H1 (cell line): ENCODE measurements at regions not wholly inside any gene's neighbourhood (a gene's known extent, or its start where the extent isn't known, plus 50 kb on each side); places are given as distances from the start of the nearest gene placed in this dataset.
A peak's percentile ranks its signal among the peaks of the same experiment; 100 is the strongest.

ENCODE experiments used
- CTCF ChIA-PET: fragments of 300-600 bp; sonication (Branson Sonifier 250); formaldehyde crosslinking; loops from one replicate; lab custom pipeline; 2021; ENCODE audit not compliant: partially characterized antibody; lab: Charles Lee
- POLR2A ChIA-PET: fragments of 300-600 bp; sonication (Branson Sonifier 250); formaldehyde crosslinking; loops from one replicate; lab custom pipeline; 2021; ENCODE audit warnings: inconsistent platforms; ENCODE audit not compliant: partially characterized antibody; lab: Charles Lee
- DNase-seq, 2 experiments: peaks; one replicate each; pipeline versions ENCODE4 v3.0.0 to v3.0.0-alpha.2; 2010 to 2022; ENCODE audit warnings: low spot score in 2 of 2, low read depth in 1 of 2, mixed read lengths in 1 of 2
- FAIRE-seq: peaks from 2 replicates; lab custom pipeline; 2011; peaks lifted over from hg19 to GRCh38; lab: Jason Lieb, UNC
- H2AFZ ChIP-seq: 2 replicates; pipeline ENCODE4 v1.8.1; 2012; ENCODE audit warnings: low read length, inconsistent platforms
- H2AK5ac ChIP-seq: 2 replicates; pipeline ENCODE4 v1.6.1; 2013; ENCODE audit warnings: low read depth, low read length
- H2BK120ac ChIP-seq: replicated peaks from 2 replicates; pipeline ENCODE3; 2013; ENCODE audit warnings: low read depth, low read length, inconsistent platforms
- H2BK12ac ChIP-seq: 2 replicates; pipeline ENCODE4 v1.6.1; 2013; ENCODE audit warnings: low read depth, low read length
- H2BK15ac ChIP-seq: 2 replicates; pipeline ENCODE4 v1.6.1; 2013; ENCODE audit warnings: low read length
- H2BK20ac ChIP-seq: 2 replicates; pipeline ENCODE4 v1.6.1; 2013; ENCODE audit warnings: low read length
- H2BK5ac ChIP-seq: 2 replicates; pipeline ENCODE4 v1.6.1; 2013; ENCODE audit warnings: low read depth, low read length
- H3K14ac ChIP-seq: 2 replicates; pipeline ENCODE4 v1.6.1; 2013; ENCODE audit warnings: inconsistent platforms; ENCODE audit not compliant: insufficient read length
- H3K18ac ChIP-seq: 2 replicates; pipeline ENCODE4 v1.6.1; 2013; ENCODE audit warnings: low read length; ENCODE audit errors: extremely low read depth
- H3K23ac ChIP-seq: 2 replicates; pipeline ENCODE4 v1.6.1; 2013; ENCODE audit warnings: inconsistent platforms; ENCODE audit not compliant: insufficient read length
- H3K23me2 ChIP-seq: 2 replicates; pipeline ENCODE4 v1.6.1; 2013; ENCODE audit warnings: low read depth, low read length
- H3K27ac ChIP-seq: 2 replicates; pipeline ENCODE4 v1.6.1; 2011; ENCODE audit warnings: low read depth, low read length, inconsistent platforms
- H3K27me3 ChIP-seq, 4 experiments: replicated peaks in 1 of 4; 1 replicate in 1 of 4; 2 replicates in 3 of 4; pipeline versions ENCODE4 v1.6.1 to v1.8.1; 2011 to 2013; ENCODE audit warnings: low read length in 3 of 4, mild to moderate bottlenecking in 3 of 4, inconsistent platforms in 2 of 4, mixed read lengths in 2 of 4, moderate library complexity in 1 of 4; ENCODE audit not compliant: control insufficient read depth in 3 of 4, insufficient read depth in 3 of 4; ENCODE audit errors: extremely low read depth in 1 of 4
- H3K36me3 ChIP-seq, 4 experiments: 2 replicates each; pipeline versions ENCODE4 v1.6.1 to v1.8.1; 2011 to 2013; ENCODE audit warnings: mild to moderate bottlenecking in 4 of 4, low read length in 3 of 4, moderate library complexity in 2 of 4, control low read depth in 1 of 4, inconsistent platforms in 1 of 4; ENCODE audit not compliant: insufficient read depth in 4 of 4, control insufficient read depth in 2 of 4
- H3K4ac ChIP-seq: replicated peaks from 2 replicates; pipeline ENCODE3; 2013; ENCODE audit warnings: low read length, low read depth, mixed read lengths, inconsistent platforms; ENCODE audit not compliant: insufficient read length
- H3K4me1 ChIP-seq, 4 experiments: replicated peaks in 1 of 4; 1 replicate in 1 of 4; 2 replicates in 3 of 4; pipeline versions ENCODE4 v1.6.1 to v1.8.1; 2011 to 2013; ENCODE audit warnings: low read length in 3 of 4, inconsistent platforms in 2 of 4, mixed read lengths in 1 of 4; ENCODE audit not compliant: insufficient read depth in 4 of 4, control insufficient read depth in 3 of 4
- H3K4me2 ChIP-seq, 2 experiments: 2 replicates each; pipeline versions ENCODE4 v1.6.1 to v1.8.1; 2011 to 2013; ENCODE audit warnings: low read depth in 2 of 2, low read length in 2 of 2, control low read depth in 1 of 2, inconsistent platforms in 1 of 2, mild to moderate bottlenecking in 1 of 2; ENCODE audit not compliant: insufficient read depth in 1 of 2
- H3K4me3 ChIP-seq, 4 experiments: fragments of 200-600, 300-600 bp in 1 of 4; sonication (generic), shearing (Covaris generic), sonication (Bioruptor Twin) in 1 of 4; 2 replicates each; pipeline versions ENCODE4 v1.5.1 to v1.8.1; 2011 to 2016; ENCODE audit warnings: low read length in 4 of 4, low read depth in 3 of 4, control low read depth in 2 of 4, inconsistent platforms in 2 of 4, mild to moderate bottlenecking in 2 of 4, mixed read lengths in 1 of 4, moderate library complexity in 1 of 4; ENCODE audit not compliant: insufficient read depth in 2 of 4; ENCODE audit errors: extremely low read depth in 1 of 4
- H3K56ac ChIP-seq: replicated peaks from 2 replicates; pipeline ENCODE3; 2013; ENCODE audit warnings: low read depth, mild to moderate bottlenecking, mixed read lengths, low read length, inconsistent platforms; ENCODE audit not compliant: insufficient read length
- H3K79me1 ChIP-seq: 2 replicates; pipeline ENCODE4 v1.6.1; 2013; ENCODE audit warnings: low read depth, low read length, control low read depth
- H3K79me2 ChIP-seq, 2 experiments: 2 replicates each; pipeline versions ENCODE4 v1.6.1 to v1.8.1; 2012 to 2013; ENCODE audit warnings: low read length in 2 of 2, mild to moderate bottlenecking in 2 of 2, inconsistent platforms in 1 of 2; ENCODE audit not compliant: insufficient read depth in 2 of 2, control insufficient read depth in 1 of 2
- H3K9ac ChIP-seq, 4 experiments: replicated peaks in 1 of 4; 1 replicate in 1 of 4; 2 replicates in 3 of 4; pipeline versions ENCODE4 v1.6.1 to v1.8.1; 2011 to 2013; ENCODE audit warnings: low read depth in 3 of 4, low read length in 3 of 4, control low read depth in 2 of 4, mild to moderate bottlenecking in 2 of 4, moderate library complexity in 2 of 4, inconsistent platforms in 1 of 4; ENCODE audit errors: extremely low read depth in 1 of 4
- H3K9me3 ChIP-seq, 2 experiments: 2 replicates each; pipeline versions ENCODE4 v1.6.1 to v1.8.1; 2012 to 2013; ENCODE audit warnings: mild to moderate bottlenecking in 2 of 2, moderate library complexity in 2 of 2, control low read depth in 1 of 2, inconsistent platforms in 1 of 2, low read depth in 1 of 2, low read length in 1 of 2, mixed read lengths in 1 of 2; ENCODE audit not compliant: insufficient read depth in 2 of 2
- H4K20me1 ChIP-seq, 2 experiments: replicated peaks in 1 of 2; 2 replicates each; pipeline versions ENCODE3 to v1.8.1; 2011 to 2013; ENCODE audit warnings: inconsistent platforms in 2 of 2, low read length in 2 of 2, mild to moderate bottlenecking in 1 of 2; ENCODE audit not compliant: insufficient read depth in 2 of 2, control insufficient read depth in 1 of 2
- H4K5ac ChIP-seq: 2 replicates; pipeline ENCODE4 v1.6.1; 2013; ENCODE audit warnings: low read length, low read depth, mixed read lengths, inconsistent platforms; ENCODE audit not compliant: insufficient read length
- H4K8ac ChIP-seq: 2 replicates; pipeline ENCODE4 v1.8.0; 2013; ENCODE audit warnings: mild to moderate bottlenecking, moderate library complexity, low read length, inconsistent platforms; ENCODE audit not compliant: insufficient read depth; ENCODE audit errors: extremely low read depth
- H4K91ac ChIP-seq: replicated peaks from 2 replicates; pipeline ENCODE3; 2013; ENCODE audit warnings: low read length, mixed read lengths, inconsistent platforms; ENCODE audit not compliant: insufficient read length
- CBX5 ChIP-seq: fragments of 300-800, 300-1000 bp; sonication (generic); IDR thresholded peaks from 2 replicates; pipeline ENCODE4 v1.7.1; 2016; ENCODE audit warnings: antibody characterized with exemption, low read length, low read depth
- CHD2 ChIP-seq: IDR thresholded peaks from 2 replicates; pipeline ENCODE4 v1.6.1; 2012; ENCODE audit warnings: low read length, improper control_type of control experiment
- EGR1 ChIP-seq: IDR thresholded peaks from 2 replicates; pipeline ENCODE4 v1.6.1; 2011; ENCODE audit warnings: low read depth, low read length, borderline replicate concordance
- EP300 ChIP-seq, 2 experiments: IDR thresholded peaks; 1 replicate in 1 of 2; 2 replicates in 1 of 2; pipeline ENCODE4 v1.6.1; 2011 to 2012; ENCODE audit warnings: low read depth in 2 of 2, low read length in 2 of 2, mild to moderate bottlenecking in 2 of 2, borderline replicate concordance in 1 of 2, inconsistent platforms in 1 of 2, moderate library complexity in 1 of 2
- FOSL1 ChIP-seq: IDR thresholded peaks from 2 replicates; pipeline ENCODE4 v1.6.1; 2011; ENCODE audit warnings: mild to moderate bottlenecking, low read depth, low read length, moderate library complexity; ENCODE audit not compliant: insufficient read depth
- JUND ChIP-seq: IDR thresholded peaks from 2 replicates; pipeline ENCODE4 v1.6.1; 2011; ENCODE audit warnings: mild to moderate bottlenecking, improper control_type of control experiment, low read length
- POLR2AphosphoS5 ChIP-seq: IDR thresholded peaks from 2 replicates; pipeline ENCODE4 v1.6.1; 2011; ENCODE audit warnings: low read depth, low read length
- RAD21 ChIP-seq, 2 experiments: IDR thresholded peaks in 1 of 2; conservative IDR thresholded peaks in 1 of 2; 2 replicates each; pipeline ENCODE4 v1.6.1; 2011; ENCODE audit warnings: low read depth in 2 of 2, low read length in 2 of 2, improper control_type of control experiment in 1 of 2, inconsistent platforms in 1 of 2, mild to moderate bottlenecking in 1 of 2, moderate library complexity in 1 of 2
- RNF2 ChIP-seq: fragments of 200-900, 300-1000 bp; sonication (generic); IDR thresholded peaks from 2 replicates; pipeline ENCODE4 v1.7.1; 2016; ENCODE audit warnings: borderline replicate concordance, low read depth, mild to moderate bottlenecking, antibody characterized with exemption, low read length; ENCODE audit not compliant: poor library complexity, severe bottlenecking; ENCODE audit errors: missing control alignments
- SIX5 ChIP-seq: IDR thresholded peaks from 2 replicates; pipeline ENCODE4 v1.6.1; 2011; ENCODE audit warnings: mild to moderate bottlenecking, low read depth, low read length
- WGBS, 2 experiments: shearing (Covaris generic) in 1 of 2; methylation state at CpG; one replicate each; pipeline versions ENCODE4 v1.1.6 to v1.1.7; 2013 to 2015; ENCODE audit warnings: low lambda C conversion rate in 2 of 2, mixed read lengths in 2 of 2, inconsistent platforms in 1 of 2, low coverage in 1 of 2, missing lambda C conversion rate in 1 of 2; ENCODE audit not compliant: insufficient replicate concordance in 2 of 2, insufficient coverage in 1 of 2, insufficient read length in 1 of 2; ENCODE audit errors: extremely low coverage in 1 of 2, missing lambda C conversion rate in 1 of 2; 5-methylcytosine and 5-hydroxymethylcytosine counted together
- TF ChIP-seq, protein P1 (sequence below): IDR thresholded peaks from 2 replicates; pipeline ENCODE4 v1.6.1; 2012; ENCODE audit warnings: inconsistent platforms

DNA sequence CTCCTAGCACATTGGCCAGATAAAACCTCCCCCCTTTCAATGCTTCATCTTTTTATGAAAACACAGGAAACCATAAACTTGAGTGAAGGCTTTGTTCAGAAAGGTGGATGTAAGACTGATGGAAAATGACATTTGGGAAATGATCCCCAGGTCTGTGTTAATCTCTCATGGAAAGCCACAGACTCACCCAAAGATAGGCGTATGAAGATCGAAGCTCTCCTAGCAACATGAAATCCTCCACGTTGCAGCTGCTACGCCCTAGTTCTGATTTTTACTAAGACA lies 63.4 kb upstream of the PTGR2 start:
- Histone ChIP-seq H2BK20ac (no peak overlapping the region), H3K9me3 (no peaks in the 10 kb centered on the region), H3K27ac (no peak overlapping the region), H2BK15ac (no peak overlapping the region), H2BK12ac (no peak overlapping the region), H4K20me1 (peaks cover 6 to 10% of the 10 kb centered on the region in 2 experiments), H4K5ac (no peak overlapping the region), H3K18ac (no peak overlapping the region), H3K23me2 (peaks cover 17% of the 10 kb centered on the region), H3K23ac (no peak overlapping the region), H3K4me1 (peaks cover 7 to 26% (median 14%) of the 10 kb centered on the region in 4 experiments; a peak in 6 of 7 replicates), H2AK5ac (no peak overlapping the region), H3K79me2 (no peaks in the 10 kb centered on the region), H3K9ac (no peak overlapping the region), H4K91ac (no peak overlapping the region), H2BK120ac (no peak overlapping the region), H2BK5ac (no peak overlapping the region), H3K4me2 (no peak overlapping the region; a peak in 1 of 4 replicates), H2AFZ (no peak overlapping the region), H3K79me1 (no peaks in the 10 kb centered on the region), H3K4me3 (peak overlapping the region in 1 of 4 experiments; percentile 68; a peak in 1 of 8 replicates), H3K36me3 (no peaks in the 10 kb centered on the region), H3K27me3 (peaks cover 20 to 60% (median 46%) of the 10 kb centered on the region in 4 experiments), H3K4ac (no peak overlapping the region), H4K8ac (no peak overlapping the region), H3K14ac (no peak overlapping the region), H3K56ac (no peak overlapping the region)
- ChIA-PET POLR2A (interaction anchor here (0.7 to 4.9 kb wide), 5 partner anchors 14 to 74 kb away, joined by 3 to 42 read pairs (median 4); partner anchors contain the start of gene PNMA1), CTCF (interaction anchor here (0.6 to 2.1 kb wide), 3 partner anchors 26 to 1406 kb away, joined by 3 to 12 read pairs (median 4); no protein-coding TSS in a partner anchor)
- FAIRE-seq (no peak), DNase-seq (no peak)
- WGBS, 2 experiments: 84% methylated on average over 4 of the region's 4 CpGs; no CpG with 5 or more reads in 1 of the 2 experiments
- TF ChIP-seq EGR1 (no peak), FOSL1 (no peak), POLR2AphosphoS5 (no peak), JUND (no peak), SIX5 (no peak), RAD21 (IDR thresholded peaks at IDR 0.05 in 1 of 2, conservative IDR thresholded peaks at IDR 0.05 in 1 of 2; ENCODE audit: low read depth in 2 of 2, low read length in 2 of 2) (no peak), EP300 (IDR thresholded peaks at IDR 0.05; ENCODE audit: borderline replicate concordance in 1 of 2, low read depth in 2 of 2, low read length in 2 of 2) (no peak), CHD2 (no peak), RNF2 (no peak), CBX5 (no peak)
- TF ChIP-seq, protein P1, sequence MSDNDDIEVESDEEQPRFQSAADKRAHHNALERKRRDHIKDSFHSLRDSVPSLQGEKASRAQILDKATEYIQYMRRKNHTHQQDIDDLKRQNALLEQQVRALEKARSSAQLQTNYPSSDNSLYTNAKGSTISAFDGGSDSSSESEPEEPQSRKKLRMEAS: no peak
